DOHH2 (cell line): ENCODE measurements at regions not wholly inside any gene's neighbourhood (a gene's known extent, or its start where the extent isn't known, plus 50 kb on each side); places are given as distances from the start of the nearest gene placed in this dataset.

Source experiments
- H3F3A ChIP-seq: fragments of 200-600 bp; sonication (generic), shearing (Covaris generic); 2 replicates; pipeline ENCODE4 v1.6.0; 2016; ENCODE audit warnings: antibody characterized with exemption, mild to moderate bottlenecking; ENCODE audit not compliant: control insufficient read depth, insufficient read depth
- H3K27ac ChIP-seq: fragments of 200-600 bp; sonication (generic); 2 replicates; pipeline ENCODE4 v1.5.1; 2014; ENCODE audit warnings: low read depth, mild to moderate bottlenecking, low read length, moderate library complexity
- H3K27me3 ChIP-seq: fragments of 200-600 bp; sonication (generic); 2 replicates; pipeline ENCODE4 v1.6.1; 2014; ENCODE audit warnings: mild to moderate bottlenecking, low read length, mixed read lengths; ENCODE audit not compliant: control insufficient read depth
- H3K36me3 ChIP-seq: fragments of 200-600 bp; sonication (generic); 2 replicates; pipeline ENCODE4 v1.6.1; 2014; ENCODE audit warnings: mild to moderate bottlenecking, low read length, moderate library complexity, mixed read lengths; ENCODE audit not compliant: control insufficient read depth
- H3K4me1 ChIP-seq: fragments of 200-600 bp; sonication (generic); 2 replicates; pipeline ENCODE4 v1.6.1; 2014; ENCODE audit warnings: mild to moderate bottlenecking, low read length, mixed read lengths; ENCODE audit not compliant: control insufficient read depth
- H3K4me2 ChIP-seq: fragments of 200-600 bp; sonication (generic); 2 replicates; pipeline ENCODE4 v1.6.0; 2014; ENCODE audit warnings: mild to moderate bottlenecking, low read length, moderate library complexity
- H3K4me3 ChIP-seq: fragments of 200-600 bp; sonication (generic); 2 replicates; pipeline ENCODE4 v1.5.1; 2014; ENCODE audit warnings: mild to moderate bottlenecking, low read length, mixed read lengths
- H3K79me2 ChIP-seq: fragments of 200-600 bp; sonication (generic); 2 replicates; pipeline ENCODE4 v1.6.1; 2014; ENCODE audit warnings: mild to moderate bottlenecking, low read length, mixed read lengths; ENCODE audit not compliant: control insufficient read depth
- H3K9me2 ChIP-seq: fragments of 200-600 bp; sonication (generic); replicated peaks from 2 replicates; pipeline ENCODE4 v1.6.1; 2014; ENCODE audit warnings: mild to moderate bottlenecking, low read length, mixed read lengths; ENCODE audit not compliant: control insufficient read depth
- H3K9me3 ChIP-seq: fragments of 200-600 bp; sonication (generic); 2 replicates; pipeline ENCODE4 v1.6.1; 2014; ENCODE audit warnings: antibody characterized with exemption, low read length, mixed read lengths; ENCODE audit not compliant: control insufficient read depth, insufficient read depth
- H4K20me1 ChIP-seq: fragments of 200-600 bp; sonication (generic); 2 replicates; pipeline ENCODE4 v1.6.0; 2014; ENCODE audit warnings: low read depth, mild to moderate bottlenecking, antibody characterized with exemption, low read length, moderate library complexity; ENCODE audit not compliant: control insufficient read depth, insufficient read depth
- EZH2phosphoT487 ChIP-seq: fragments of 200-600 bp; sonication (generic); IDR thresholded peaks from 2 replicates; pipeline ENCODE4 v1.6.1; 2017; ENCODE audit warnings: borderline replicate concordance, mild to moderate bottlenecking, antibody characterized with exemption, low read length, moderate library complexity, mixed read lengths
- TF ChIP-seq, protein P1 (sequence below): fragments of 200-600 bp; sonication (generic); IDR thresholded peaks from one replicate; pipeline ENCODE4 v1.5.1; 2014; ENCODE audit warnings: antibody characterized with exemption, mild to moderate bottlenecking, low read depth, low read length; ENCODE audit not compliant: poor library complexity, severe bottlenecking

DNA sequence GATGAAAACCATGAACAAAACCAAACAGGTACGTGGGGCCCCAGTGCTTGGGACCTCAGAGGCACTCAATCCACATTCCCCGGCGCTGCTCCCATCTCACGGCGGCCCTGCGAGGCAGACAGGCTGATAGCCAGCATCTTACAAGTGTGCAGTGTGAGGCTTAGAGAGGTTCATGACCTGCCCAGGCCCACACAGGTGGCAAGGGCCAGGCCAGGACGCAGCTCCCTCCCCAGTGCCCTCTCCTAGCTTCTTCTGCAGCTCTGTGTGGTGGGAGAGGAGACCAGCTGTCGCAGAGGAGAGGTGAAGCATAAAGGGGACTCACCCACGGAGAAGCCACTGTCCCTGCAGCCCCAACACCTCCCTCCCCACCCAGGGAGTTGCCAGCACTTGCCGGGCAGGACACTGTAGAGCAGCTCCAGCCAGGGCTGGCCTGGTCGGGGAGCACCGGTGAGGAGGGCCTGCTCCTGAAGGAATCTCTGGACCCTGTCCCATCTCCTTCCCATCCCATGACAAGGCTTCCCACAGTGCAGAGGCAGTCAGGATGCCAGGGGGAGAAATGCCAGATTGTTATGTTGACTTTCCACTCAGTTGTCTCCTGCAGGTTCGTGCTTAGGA is 92.4 kb upstream of the TMEM45B start:
- Histone ChIP-seq H3F3A (no peaks in the 10 kb centered on the region), H3K4me1 (no peaks in the 10 kb centered on the region), H3K27me3 (0 out of 2 replicates have a peak, but pooled peaks cover 3% of the 10 kb centered on the region), H3K4me2 (no peak overlapping the region), H3K79me2 (no peaks in the 10 kb centered on the region), H3K9me2 (no peaks in the 10 kb centered on the region), H3K36me3 (no peaks in the 10 kb centered on the region), H3K4me3 (no peak overlapping the region), H3K9me3 (no peaks in the 10 kb centered on the region), H3K27ac (no peak overlapping the region), H4K20me1 (no peaks in the 10 kb centered on the region)
- TF ChIP-seq EZH2phosphoT487 = no peak
- TF ChIP-seq, protein P1, sequence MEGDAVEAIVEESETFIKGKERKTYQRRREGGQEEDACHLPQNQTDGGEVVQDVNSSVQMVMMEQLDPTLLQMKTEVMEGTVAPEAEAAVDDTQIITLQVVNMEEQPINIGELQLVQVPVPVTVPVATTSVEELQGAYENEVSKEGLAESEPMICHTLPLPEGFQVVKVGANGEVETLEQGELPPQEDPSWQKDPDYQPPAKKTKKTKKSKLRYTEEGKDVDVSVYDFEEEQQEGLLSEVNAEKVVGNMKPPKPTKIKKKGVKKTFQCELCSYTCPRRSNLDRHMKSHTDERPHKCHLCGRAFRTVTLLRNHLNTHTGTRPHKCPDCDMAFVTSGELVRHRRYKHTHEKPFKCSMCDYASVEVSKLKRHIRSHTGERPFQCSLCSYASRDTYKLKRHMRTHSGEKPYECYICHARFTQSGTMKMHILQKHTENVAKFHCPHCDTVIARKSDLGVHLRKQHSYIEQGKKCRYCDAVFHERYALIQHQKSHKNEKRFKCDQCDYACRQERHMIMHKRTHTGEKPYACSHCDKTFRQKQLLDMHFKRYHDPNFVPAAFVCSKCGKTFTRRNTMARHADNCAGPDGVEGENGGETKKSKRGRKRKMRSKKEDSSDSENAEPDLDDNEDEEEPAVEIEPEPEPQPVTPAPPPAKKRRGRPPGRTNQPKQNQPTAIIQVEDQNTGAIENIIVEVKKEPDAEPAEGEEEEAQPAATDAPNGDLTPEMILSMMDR = no peak

DNA sequence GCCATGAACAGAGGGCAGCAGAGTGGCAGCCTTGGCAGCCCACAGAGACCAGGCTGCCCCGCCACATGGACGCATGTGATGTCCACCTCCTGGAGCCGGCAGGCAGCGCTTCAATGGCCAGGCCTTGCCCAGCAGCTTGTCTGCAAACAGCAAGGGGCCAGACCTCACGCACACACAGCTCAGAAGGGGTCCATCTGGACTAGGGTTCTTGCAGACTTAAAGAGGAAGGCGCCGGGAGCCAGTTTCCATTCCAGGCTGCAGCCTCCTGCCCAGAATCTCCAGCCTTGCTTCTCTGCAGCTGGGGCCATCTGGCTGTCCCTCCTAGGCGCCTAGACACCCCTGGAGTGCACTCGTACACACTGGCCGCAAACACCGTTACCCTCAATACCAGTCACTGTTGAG is 91.9 kb upstream of the TMEM45B start:
- H3K9me3 ChIP-seq = no peaks in the 10 kb centered on the region
- H3F3A ChIP-seq = no peaks in the 10 kb centered on the region
- no peak overlapping the region for H3K4me2 ChIP-seq
- H3K4me1 ChIP-seq = no peaks in the 10 kb centered on the region
- H3K27ac ChIP-seq = no peak overlapping the region
- H4K20me1 ChIP-seq = no peaks in the 10 kb centered on the region
- H3K36me3 ChIP-seq = no peaks in the 10 kb centered on the region
- H3K9me2 ChIP-seq = no peaks in the 10 kb centered on the region
- 0 out of 2 replicates have a peak, but pooled peaks cover 3% of the 10 kb centered on the region for H3K27me3 ChIP-seq
- H3K4me3 ChIP-seq = no peak overlapping the region
- H3K79me2 ChIP-seq = no peaks in the 10 kb centered on the region
- no peak for TF ChIP-seq EZH2phosphoT487
- TF ChIP-seq, protein P1 = no peak

DNA sequence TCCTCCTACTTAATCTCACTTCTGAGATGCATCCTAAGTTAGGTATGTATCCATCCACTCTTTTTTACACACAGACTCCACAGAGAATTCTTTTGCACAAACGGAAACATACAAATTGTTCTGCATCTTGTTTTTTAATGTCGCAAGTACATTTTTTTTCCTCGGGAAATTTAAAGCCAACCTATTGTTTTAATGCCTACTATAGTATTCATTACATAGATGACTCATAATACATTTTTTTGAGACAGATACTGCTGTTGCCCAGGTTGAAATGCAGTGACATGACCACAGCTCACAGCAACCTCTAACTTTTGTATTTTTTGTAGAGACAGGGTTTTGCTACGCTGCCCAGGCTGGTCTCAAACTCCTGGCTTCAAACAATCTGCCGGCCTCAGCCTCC is 90.8 kb upstream of the TMEM45B start:
- Histone ChIP-seq H3K4me2 (no peak overlapping the region), H3K79me2 (no peaks in the 10 kb centered on the region), H3K4me3 (no peak overlapping the region), H3K27ac (no peak overlapping the region), H3F3A (no peaks in the 10 kb centered on the region), H3K9me3 (no peaks in the 10 kb centered on the region), H3K36me3 (no peaks in the 10 kb centered on the region), H3K27me3 (0 out of 2 replicates have a peak, but pooled peaks cover 3% of the 10 kb centered on the region), H4K20me1 (no peaks in the 10 kb centered on the region), H3K4me1 (no peaks in the 10 kb centered on the region), H3K9me2 (no peaks in the 10 kb centered on the region)
- TF ChIP-seq EZH2phosphoT487 = no peak
- TF ChIP-seq, protein P1 = no peak
